IMR-90 (cell line): ENCODE measurements at regions not wholly inside any gene's neighbourhood (a gene's known extent, or its start where the extent isn't known, plus 50 kb on each side); places are given as distances from the start of the nearest gene placed in this dataset.

Source experiments
- ATAC-seq: fragments of 200-7000 bp; cut with Tn5 transposase; 2 replicates; pipeline ENCODE4 v1.9.1; 2020; ENCODE audit warnings: low read depth, mild to moderate bottlenecking, moderate library complexity
- BruUV-seq: library from RNA; stranded (reverse); fragments of 400-500 nt; replicated peaks from 2 replicates; lab custom pipeline; 2021; lab: Mats Ljungman, UMichigan
- CTCF ChIA-PET: fragments of 300-600 bp; formaldehyde crosslinking; extraction: SDS; loops from one replicate; lab custom pipeline; 2021; ENCODE audit warnings: antibody characterized with exemption; lab: Yijun Ruan, JAX
- POLR2A ChIA-PET: fragments of 300-600 bp; sonication (Branson Sonifier 250); formaldehyde crosslinking; loops from one replicate; lab custom pipeline; 2022; ENCODE audit warnings: antibody characterized with exemption; ENCODE audit not compliant: unreplicated experiment; lab: Charles Lee
- DNase-seq: peaks from one replicate; pipeline ENCODE4 v3.0.0; 2013
- H2AFZ ChIP-seq: replicated peaks from 2 replicates; pipeline ENCODE3; 2013; ENCODE audit warnings: low read length, mild to moderate bottlenecking; ENCODE audit not compliant: poor library complexity
- H2AK5ac ChIP-seq: 2 replicates; pipeline ENCODE4 v1.6.1; 2013; ENCODE audit warnings: low read depth, low read length, inconsistent platforms
- H2AK9ac ChIP-seq: replicated peaks from 2 replicates; pipeline ENCODE3; 2013; ENCODE audit warnings: mild to moderate bottlenecking, low read depth, low read length, moderate library complexity; ENCODE audit not compliant: poor library complexity
- H2BK120ac ChIP-seq: 2 replicates; pipeline ENCODE4 v1.6.1; 2013; ENCODE audit warnings: low read depth, low read length, inconsistent platforms
- H2BK15ac ChIP-seq: 3 replicates; pipeline ENCODE4 v1.6.1; 2013; ENCODE audit warnings: low read depth, low read length, inconsistent platforms
- H2BK20ac ChIP-seq: 2 replicates; pipeline ENCODE4 v1.6.1; 2013; ENCODE audit warnings: low read depth, mild to moderate bottlenecking, inconsistent platforms, low read length, moderate library complexity
- H2BK5ac ChIP-seq: 2 replicates; pipeline ENCODE4 v1.6.1; 2013; ENCODE audit warnings: mild to moderate bottlenecking, low read depth, low read length, inconsistent platforms; ENCODE audit not compliant: poor library complexity, severe bottlenecking
- H3K14ac ChIP-seq: replicated peaks from 2 replicates; pipeline ENCODE4 v1.6.1; 2013; ENCODE audit warnings: low read depth, low read length, inconsistent platforms
- H3K18ac ChIP-seq: 2 replicates; pipeline ENCODE4 v1.6.1; 2013; ENCODE audit warnings: low read depth, low read length, control low read depth
- H3K23ac ChIP-seq: 2 replicates; pipeline ENCODE4 v1.6.1; 2013; ENCODE audit warnings: low read depth, low read length, inconsistent platforms
- H3K27ac ChIP-seq: 2 replicates; pipeline ENCODE4 v1.5.1; 2013; ENCODE audit warnings: mild to moderate bottlenecking, control low read depth, low read length; ENCODE audit not compliant: insufficient read depth
- H3K27me3 ChIP-seq: 2 replicates; pipeline ENCODE4 v1.6.1; 2013; ENCODE audit warnings: low read length; ENCODE audit not compliant: control insufficient read depth, insufficient read depth
- H3K36me3 ChIP-seq: 2 replicates; pipeline ENCODE4 v1.6.1; 2013; ENCODE audit warnings: low read length, mixed read lengths; ENCODE audit not compliant: control insufficient read depth, insufficient read depth
- H3K4ac ChIP-seq: 2 replicates; pipeline ENCODE4 v1.6.1; 2013; ENCODE audit warnings: low read depth, low read length, inconsistent platforms
- H3K4me1 ChIP-seq: 2 replicates; pipeline ENCODE4 v1.6.1; 2013; ENCODE audit warnings: low read length, mixed read lengths; ENCODE audit not compliant: control insufficient read depth, insufficient read depth
- H3K4me2 ChIP-seq: 2 replicates; pipeline ENCODE4 v1.6.1; 2013; ENCODE audit warnings: low read depth, mild to moderate bottlenecking, control low read depth, low read length, moderate library complexity
- H3K4me3 ChIP-seq: 2 replicates; pipeline ENCODE4 v1.5.1; 2013; ENCODE audit warnings: low read depth, mild to moderate bottlenecking, control low read depth, low read length, moderate library complexity; ENCODE audit not compliant: insufficient read depth
- H3K56ac ChIP-seq: 2 replicates; pipeline ENCODE4 v1.6.1; 2013; ENCODE audit warnings: low read length, inconsistent platforms; ENCODE audit not compliant: insufficient read depth; ENCODE audit errors: extremely low read depth
- H3K79me1 ChIP-seq, 2 experiments: 2 replicates each; pipeline ENCODE4 v1.6.1; 2013; ENCODE audit warnings: low read length in 2 of 2, inconsistent platforms in 1 of 2, low read depth in 1 of 2
- H3K9ac ChIP-seq: 2 replicates; pipeline ENCODE4 v1.6.1; 2013; ENCODE audit warnings: low read depth, low read length, control low read depth
- H3K9me1 ChIP-seq: 2 replicates; pipeline ENCODE4 v1.6.1; 2013; ENCODE audit warnings: low read length, inconsistent platforms; ENCODE audit not compliant: insufficient read depth
- H3K9me3 ChIP-seq: 2 replicates; pipeline ENCODE4 v1.6.1; 2013; ENCODE audit warnings: low read length; ENCODE audit not compliant: control insufficient read depth, insufficient read depth
- H4K20me1 ChIP-seq: 2 replicates; pipeline ENCODE4 v1.6.1; 2013; ENCODE audit warnings: low read length, inconsistent platforms; ENCODE audit not compliant: insufficient read depth
- H4K5ac ChIP-seq: 2 replicates; pipeline ENCODE4 v1.6.1; 2013; ENCODE audit warnings: mild to moderate bottlenecking, low read depth, low read length, control low read depth
- H4K8ac ChIP-seq, 2 experiments: 2 replicates each; pipeline ENCODE4 v1.6.1; 2013; ENCODE audit warnings: low read depth in 2 of 2, low read length in 2 of 2, control low read depth in 1 of 2, inconsistent platforms in 1 of 2
- H4K91ac ChIP-seq: 2 replicates; pipeline ENCODE4 v1.6.1; 2013; ENCODE audit warnings: low read depth, low read length, inconsistent platforms; ENCODE audit not compliant: insufficient read depth
- POLR2A ChIP-seq: IDR thresholded peaks from 2 replicates; pipeline ENCODE4 v1.6.1; 2012; ENCODE audit warnings: mild to moderate bottlenecking, low read depth, low read length
- WGBS, 2 experiments: methylation state at CpG; one replicate each; pipeline versions ENCODE4 v1.1.5 to v1.1.7; 2013; ENCODE audit warnings: missing lambda C conversion rate in 2 of 2; ENCODE audit not compliant: insufficient read length in 1 of 2; ENCODE audit errors: extremely low coverage in 2 of 2; 5-methylcytosine and 5-hydroxymethylcytosine counted together
- dilution Hi-C: fragments of 300-500 bp; cut with HindIII; formaldehyde crosslinking; loops from one replicate; pipeline ENCODE4 v1.14.3; 2018; ENCODE audit warnings: low sequenced_read_pairs; ENCODE audit not compliant: unreplicated experiment
- in situ Hi-C: fragments of 300-500 bp; cut with MboI; formaldehyde crosslinking; loops from 3 replicates; pipeline ENCODE4 v1.14.3; 2019; ENCODE audit warnings: low sequenced_read_pairs, inconsistent platforms, mixed read lengths
- intact Hi-C: fragments of 100-400 bp; cut with micrococcal nuclease; formaldehyde crosslinking; loops from 2 replicates; pipeline ENCODE4 v1.10.0; 2022
- TF ChIP-seq, protein P1 (sequence below): fragments of 150-350 bp; IDR thresholded peaks from 2 replicates; pipeline ENCODE4 v1.6.1; 2016; ENCODE audit warnings: low read depth, mild to moderate bottlenecking, low read length, moderate library complexity, borderline replicate concordance

DNA sequence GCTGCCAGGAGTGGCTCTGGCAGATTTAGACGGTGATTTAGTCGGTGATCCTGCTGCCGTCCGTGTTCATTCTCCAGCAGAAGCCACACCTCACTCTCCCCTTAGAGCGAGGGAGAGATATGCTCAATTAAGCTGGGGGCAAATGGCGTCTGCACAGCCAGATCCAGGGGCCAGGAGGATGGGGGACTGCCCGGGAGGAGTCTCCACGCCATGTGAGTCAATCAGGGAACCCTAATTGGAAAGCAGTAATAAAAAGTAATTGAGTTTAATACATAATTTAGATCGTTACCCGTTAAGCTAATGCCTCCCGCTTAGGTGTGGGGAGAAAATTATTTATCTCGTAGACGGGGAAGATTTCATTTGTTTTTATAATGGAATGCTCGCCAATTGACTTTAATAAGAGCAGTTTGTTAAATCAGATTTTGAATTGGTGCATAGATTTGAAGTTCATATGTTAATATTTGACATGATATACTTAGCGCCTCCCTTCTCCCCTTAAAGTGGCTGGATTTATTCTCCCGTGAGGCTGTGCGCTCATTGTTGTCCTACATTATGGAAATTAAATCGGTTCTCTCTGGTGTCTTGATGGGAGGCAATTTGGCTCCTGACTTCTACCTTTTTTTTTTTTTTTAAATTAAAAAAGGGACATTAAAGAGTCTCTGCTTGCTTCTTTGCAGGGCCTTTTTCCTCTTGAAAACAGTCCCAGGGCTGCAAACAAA is 104.9 kb upstream of the C14orf180 start:
- dilution Hi-C loops (no loop called here), intact Hi-C loops (no loop called here), in situ Hi-C loops (no loop called here)
- no peaks in the 10 kb centered on the region for H3K36me3 ChIP-seq
- H2AK9ac ChIP-seq: no peak overlapping the region
- CTCF ChIA-PET: no interaction called here
- H3K23ac ChIP-seq: no peak overlapping the region
- H3K56ac ChIP-seq: no peak overlapping the region
- no TSS peak for BruUV-seq
- no peak overlapping the region for H2BK15ac ChIP-seq
- no peak overlapping the region for H3K14ac ChIP-seq
- no peak overlapping the region for H3K4me2 ChIP-seq
- H3K27ac ChIP-seq: no peak overlapping the region
- DNase-seq (no peak), ATAC-seq (no peak)
- H2BK5ac ChIP-seq: no peak overlapping the region
- 64% methylated on average over 5 of the region's 18 CpGs; no CpG with 5 or more reads in 1 of the 2 experiments for WGBS, 2 experiments
- no peaks in the 10 kb centered on the region for H3K27me3 ChIP-seq
- no peak overlapping the region for H2BK120ac ChIP-seq
- POLR2A ChIA-PET: no interaction called here
- H3K79me1 ChIP-seq: no peaks in the 10 kb centered on the region
- no peaks in the 10 kb centered on the region for H3K4me1 ChIP-seq
- H2AFZ ChIP-seq: no peak overlapping the region
- H4K5ac ChIP-seq: no peak overlapping the region
- H2BK20ac ChIP-seq: no peak overlapping the region
- H4K8ac ChIP-seq: no peak overlapping the region
- no peak overlapping the region for H3K4me3 ChIP-seq
- H4K91ac ChIP-seq: no peak overlapping the region
- no peak overlapping the region for H3K9ac ChIP-seq
- TF ChIP-seq, protein P1, sequence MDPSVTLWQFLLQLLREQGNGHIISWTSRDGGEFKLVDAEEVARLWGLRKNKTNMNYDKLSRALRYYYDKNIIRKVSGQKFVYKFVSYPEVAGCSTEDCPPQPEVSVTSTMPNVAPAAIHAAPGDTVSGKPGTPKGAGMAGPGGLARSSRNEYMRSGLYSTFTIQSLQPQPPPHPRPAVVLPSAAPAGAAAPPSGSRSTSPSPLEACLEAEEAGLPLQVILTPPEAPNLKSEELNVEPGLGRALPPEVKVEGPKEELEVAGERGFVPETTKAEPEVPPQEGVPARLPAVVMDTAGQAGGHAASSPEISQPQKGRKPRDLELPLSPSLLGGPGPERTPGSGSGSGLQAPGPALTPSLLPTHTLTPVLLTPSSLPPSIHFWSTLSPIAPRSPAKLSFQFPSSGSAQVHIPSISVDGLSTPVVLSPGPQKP: no peak
- TF ChIP-seq POLR2A: no peak
- H2AK5ac ChIP-seq: no peak overlapping the region
- peaks cover 28% of the 10 kb centered on the region for H3K9me3 ChIP-seq
- no peaks in the 10 kb centered on the region for H3K9me1 ChIP-seq
- H3K18ac ChIP-seq: no peak overlapping the region
- no peaks in the 10 kb centered on the region for H4K20me1 ChIP-seq
- H3K4ac ChIP-seq: no peak overlapping the region
